ENCODE measurements at regions not wholly inside any gene's neighbourhood (a gene's known extent, or its start where the extent isn't known, plus 50 kb on each side); places are given as distances from the start of the nearest gene placed in this dataset.

DNA sequence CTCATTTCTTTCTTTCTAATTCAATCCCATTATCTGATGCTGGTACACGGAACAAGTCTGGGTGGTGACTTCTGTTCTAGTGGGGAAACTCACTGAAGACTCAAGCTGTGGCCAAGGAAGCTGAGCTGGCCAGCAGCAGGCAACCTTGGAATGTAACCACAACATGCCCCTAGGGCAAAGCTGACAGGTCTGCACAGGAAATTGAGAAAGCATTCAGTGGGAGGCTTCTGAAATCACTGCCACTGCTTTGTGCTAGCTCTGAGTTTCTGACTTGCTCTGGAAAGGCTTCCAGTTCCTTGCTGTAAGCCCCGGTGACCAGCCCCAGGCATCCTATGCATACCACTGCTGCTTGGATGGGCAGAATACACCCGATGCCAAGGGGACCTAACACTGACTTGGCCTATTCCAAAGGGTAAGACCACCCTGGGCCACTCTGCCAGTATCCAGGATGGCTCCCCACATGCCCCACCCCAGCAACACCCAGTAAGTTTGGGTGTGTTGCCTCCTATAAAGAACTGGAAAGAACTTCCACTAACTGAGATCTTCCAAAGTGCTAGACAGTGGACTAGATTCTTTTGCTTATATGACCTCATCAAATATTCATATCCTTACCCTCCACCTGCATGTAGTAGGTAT lies 84.5 kb upstream of the CDKN3 start:
- DNase-seq (ENCODE audit: low read depth) = peak; percentile 68

DNA sequence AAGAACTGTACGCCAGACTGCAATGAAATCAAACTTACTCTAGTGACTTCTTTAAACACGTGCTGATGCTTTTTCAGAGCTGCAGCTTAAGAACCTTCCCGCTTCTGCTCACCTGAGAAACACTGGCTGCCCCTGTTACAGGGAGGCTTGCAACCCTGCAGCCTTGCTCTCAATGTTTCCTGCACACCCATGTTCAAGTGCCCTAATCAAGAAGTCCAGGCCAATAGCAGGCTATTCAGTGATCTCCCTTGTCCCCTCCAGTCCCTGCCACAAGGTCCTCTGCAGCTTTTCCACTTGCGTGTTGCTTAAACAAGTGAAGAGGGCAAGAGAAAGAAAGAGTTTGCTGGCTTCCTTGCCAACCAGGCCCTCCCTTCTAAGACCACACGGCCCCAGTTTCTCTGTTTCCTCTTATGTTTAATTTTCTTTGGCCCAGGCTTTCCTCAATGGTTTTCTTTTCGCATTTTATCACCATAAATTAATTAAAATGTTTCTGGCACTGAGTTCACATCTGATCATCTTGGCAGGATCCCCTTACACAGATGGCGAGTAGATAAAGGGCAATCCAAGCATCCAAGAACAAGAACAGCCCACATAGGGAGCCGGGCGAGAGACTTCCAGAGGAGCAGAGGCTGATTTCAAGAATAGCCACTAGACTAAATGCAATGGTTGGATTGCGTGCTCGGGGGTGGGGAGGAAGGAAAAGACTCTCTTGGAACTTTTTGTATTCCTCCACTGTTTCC lies 82.3 kb upstream of the CDKN3 start:
- no peak for DNase-seq (ENCODE audit: low read depth)

DNA sequence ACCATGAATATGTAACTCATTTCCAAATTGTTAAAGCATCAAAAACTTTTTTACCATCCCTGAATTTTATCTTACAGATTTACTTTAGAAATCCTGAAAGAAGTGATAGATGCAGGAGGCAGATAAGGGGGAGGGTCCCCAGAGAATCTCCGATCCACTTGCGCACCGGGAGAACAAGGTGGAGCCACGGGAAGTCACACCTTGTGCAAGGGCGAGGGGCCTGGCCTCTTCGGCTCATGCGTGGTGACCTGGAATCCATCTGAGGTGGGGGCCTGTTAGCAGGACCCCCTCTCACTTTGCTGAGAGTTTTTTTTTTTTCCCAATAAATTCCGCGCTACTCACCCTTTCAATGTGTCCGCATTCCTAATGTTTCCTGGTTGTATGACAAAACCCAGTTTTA lies 80.2 kb upstream of the CDKN3 start:
- no peak for DNase-seq (ENCODE audit: low read depth)

DNA sequence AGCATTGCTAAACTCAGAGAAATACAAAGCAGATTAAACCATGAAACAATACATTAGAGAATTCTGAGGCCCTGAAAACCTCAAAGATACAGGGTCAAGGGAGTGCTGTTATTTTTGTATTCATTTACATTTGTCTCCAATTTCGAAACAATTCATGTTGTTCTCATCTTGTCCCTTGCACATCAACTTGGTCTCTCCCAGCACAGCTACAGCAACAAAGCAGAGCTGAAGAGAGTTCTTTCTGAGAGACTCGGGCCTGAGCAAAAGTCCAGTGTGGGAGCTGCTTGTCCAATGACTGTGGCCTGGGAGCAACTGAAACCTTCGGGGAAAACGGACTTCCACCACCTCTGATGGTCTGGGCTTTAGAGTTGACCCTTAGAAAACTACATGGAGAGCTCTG lies 79.4 kb upstream of the CDKN3 start:
- DNase-seq (ENCODE audit: low read depth) = no peak

DNA sequence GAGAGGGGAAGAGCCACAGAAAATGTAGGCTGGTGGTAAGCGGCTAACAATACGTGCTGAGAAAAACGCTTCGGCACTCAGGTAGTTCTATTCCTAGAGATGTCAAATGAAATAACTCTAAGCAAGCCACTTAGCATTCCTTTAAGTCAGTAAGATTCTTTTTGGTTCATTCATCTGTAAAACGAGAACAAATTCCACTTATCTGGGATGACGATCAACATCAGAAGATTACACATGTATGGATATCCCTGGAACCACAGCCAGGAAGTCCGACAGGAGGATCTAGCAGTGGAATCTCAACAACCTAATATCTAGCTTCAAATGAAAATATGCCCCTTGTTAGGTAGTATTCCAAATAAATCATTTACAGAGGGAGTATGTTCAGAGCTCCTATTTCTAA lies 74.6 kb upstream of the CDKN3 start:
- DNase-seq (ENCODE audit: low read depth) = no peak

DNA sequence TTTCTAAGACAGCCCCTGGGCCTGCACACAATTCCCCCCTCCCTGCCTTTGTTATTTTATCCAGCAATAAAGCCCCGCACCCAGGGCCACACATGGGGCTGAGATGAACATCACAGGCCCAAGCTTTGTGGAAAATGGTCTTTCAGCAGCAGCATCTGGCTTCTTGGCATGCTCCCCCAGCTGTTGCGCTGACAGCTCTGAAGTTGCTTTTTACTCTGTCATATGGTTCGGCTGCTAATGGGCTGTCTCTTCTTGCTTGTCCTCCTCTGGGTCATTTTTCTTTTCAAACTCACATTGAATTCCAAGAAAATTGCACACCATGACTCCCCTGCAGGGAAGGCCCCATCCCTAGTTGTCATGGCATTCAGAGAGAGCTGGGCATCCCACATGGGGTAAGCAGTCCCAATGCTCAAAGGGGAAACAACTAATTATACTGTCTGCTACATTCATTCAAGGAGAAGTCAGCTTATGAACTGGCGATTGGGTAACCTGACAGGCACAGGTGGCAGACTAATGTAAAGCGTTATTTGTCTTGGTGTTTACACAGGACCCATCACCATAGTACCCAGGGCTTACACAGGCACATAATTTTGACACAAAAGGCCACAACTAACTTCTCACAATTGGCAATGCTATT lies 74.0 kb upstream of the CDKN3 start:
- DNase-seq (ENCODE audit: low read depth) = no peak

DNA sequence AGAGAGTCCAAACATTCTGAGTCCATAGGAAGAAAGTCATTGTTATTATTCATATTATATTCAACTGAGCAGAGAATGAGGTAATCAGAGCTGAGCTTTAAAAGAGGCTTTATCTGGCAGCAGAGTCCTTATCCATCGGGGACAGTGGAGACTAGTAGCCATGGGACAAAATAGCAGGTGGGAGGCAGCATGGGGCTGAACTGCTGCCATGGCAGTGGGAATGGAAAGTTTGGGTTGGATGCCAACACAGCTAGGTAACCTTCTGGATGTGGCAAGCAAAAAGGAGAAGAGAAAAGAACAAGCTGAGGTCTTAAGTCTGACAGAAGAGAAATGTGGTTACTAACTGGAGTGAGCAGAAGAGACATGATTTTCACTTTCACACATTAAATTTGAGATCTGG lies 71.0 kb upstream of the CDKN3 start:
- DNase-seq (ENCODE audit: low read depth) = no peak

DNA sequence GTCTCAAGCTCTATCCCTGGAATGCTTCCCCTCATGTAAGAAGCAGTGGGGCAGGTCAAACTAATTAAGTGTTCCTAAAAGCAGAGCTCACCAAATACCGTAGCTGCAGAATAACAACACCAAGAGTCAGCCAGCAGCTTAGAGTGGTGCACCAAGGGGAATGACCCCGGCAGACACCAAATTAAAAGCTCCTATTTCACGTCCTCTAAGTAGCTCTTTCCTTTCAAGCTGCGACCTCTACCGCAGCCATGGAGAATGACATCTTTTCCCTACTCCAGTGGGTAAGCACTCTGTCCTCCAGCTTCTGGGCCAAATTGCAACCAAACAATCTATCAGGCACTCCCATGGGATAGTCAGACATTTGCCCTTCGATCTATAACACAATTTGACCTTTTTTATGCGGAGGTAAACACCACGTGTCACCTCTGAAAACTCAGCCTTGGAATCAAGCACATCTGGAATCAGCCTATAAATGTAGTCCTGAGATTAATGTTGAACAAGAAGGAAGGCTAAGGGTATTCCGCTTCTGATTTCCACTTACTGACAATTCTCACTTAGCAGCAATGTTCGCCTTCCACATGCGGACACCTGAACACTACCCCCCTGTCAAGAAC lies 67.6 kb upstream of the CDKN3 start:
- peak; percentile 72 for DNase-seq (ENCODE audit: low read depth)

DNA sequence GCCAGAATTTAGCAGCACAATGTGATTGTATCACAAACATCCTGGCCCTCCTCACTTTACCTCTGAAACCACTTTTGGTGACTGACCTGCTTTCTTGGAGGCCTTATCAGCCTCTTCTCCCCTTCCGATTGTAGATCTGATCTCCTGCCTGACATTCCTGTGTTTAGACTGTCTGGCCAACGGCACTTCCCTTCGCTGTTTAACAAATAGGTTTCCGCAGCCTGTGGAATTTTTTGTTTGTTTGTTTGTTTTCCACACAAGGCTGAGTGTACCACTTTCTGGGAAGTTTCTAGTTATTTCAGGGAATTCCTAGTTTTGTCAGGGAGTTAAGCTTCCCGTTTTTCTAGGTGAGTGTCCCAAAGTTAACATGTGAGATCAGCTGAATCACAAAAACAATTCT lies 65.9 kb upstream of the CDKN3 start:
- no peak for DNase-seq (ENCODE audit: low read depth)

DNA sequence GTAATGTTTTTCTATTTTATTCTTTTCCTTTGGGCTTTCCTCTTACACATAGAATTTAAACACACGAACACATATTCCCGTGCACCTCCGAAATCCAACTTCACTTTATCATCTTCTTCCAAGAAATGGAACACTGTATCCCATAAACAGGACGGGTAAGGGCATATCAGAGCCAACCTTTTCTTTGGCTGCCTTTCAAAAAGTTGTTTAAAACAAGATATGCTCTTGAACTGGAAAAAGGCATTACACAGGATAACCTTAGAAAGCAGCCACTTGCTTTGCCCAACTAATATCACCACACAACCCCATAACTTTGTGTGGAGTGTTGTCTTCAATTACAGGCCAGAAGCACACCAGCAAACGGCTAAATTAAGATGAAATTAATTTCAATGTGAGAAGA lies 65.3 kb upstream of the CDKN3 start:
- no peak for DNase-seq (ENCODE audit: low read depth)

DNA sequence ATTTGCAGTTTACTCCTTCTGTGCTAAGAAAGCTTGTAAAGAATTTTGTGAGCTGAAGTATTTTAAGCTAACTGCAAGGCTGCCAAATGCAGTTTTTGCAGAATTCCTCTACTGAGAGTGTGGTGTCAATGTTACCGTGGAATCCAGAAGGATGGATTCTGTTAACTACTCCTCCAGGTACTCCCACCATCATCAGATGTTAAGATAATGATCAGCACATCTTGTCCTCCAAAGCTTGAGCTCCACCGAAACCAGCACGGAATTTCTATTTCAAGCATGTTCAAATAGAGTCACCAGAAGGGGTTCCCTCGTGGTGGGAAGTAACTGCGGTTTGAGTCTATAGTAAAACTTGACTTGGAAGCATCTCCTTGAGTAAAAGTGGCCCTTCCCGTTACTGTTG lies 64.3 kb upstream of the CDKN3 start:
- DNase-seq (ENCODE audit: low read depth) = no peak

DNA sequence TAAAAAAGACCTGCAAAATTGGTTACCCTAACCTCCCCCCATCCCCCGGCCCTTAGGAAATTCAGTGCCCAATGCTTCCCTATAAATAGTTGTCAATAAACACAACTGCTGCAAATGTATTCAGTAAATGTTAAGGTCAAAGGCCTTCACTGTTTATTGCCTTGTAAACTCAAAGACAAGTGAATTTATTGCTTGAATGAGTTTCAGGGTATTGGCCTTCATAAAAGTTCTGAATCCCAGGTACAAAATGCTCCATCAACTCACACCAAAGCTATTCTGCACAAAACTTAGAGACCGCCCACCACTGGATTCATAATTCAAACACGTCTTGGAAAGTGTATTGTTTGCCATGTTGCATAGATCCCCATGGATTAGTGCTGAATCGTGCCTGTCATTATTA lies 63.3 kb upstream of the CDKN3 start:
- DNase-seq (ENCODE audit: low read depth) = no peak

DNA sequence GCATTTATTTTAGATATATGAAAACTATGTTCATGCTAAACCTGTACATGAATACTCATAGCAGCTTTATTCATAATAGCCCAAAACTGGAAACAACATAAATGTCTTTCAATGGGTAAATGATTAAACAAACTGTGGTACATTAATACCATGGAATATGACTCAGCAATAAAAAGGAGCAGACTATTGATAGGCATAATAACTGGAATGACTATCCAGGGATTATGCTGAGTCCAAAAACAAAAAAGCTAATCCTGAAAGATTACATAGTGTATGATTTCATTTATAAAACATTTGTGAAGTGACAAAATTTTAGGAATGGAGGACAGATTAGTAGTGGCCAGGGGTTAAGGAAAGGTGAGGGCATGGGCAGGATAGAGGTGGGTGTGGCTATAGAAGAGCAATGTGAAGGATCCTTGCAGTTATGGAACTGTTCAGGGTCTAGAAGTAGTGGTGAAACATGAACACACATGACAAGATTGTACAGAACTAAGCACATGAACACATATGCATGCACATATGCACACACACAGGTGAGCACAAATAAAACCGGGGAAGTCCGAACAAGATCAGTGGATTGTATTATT lies 61.1 kb upstream of the CDKN3 start:
- DNase-seq (ENCODE audit: low read depth) = no peak

DNA sequence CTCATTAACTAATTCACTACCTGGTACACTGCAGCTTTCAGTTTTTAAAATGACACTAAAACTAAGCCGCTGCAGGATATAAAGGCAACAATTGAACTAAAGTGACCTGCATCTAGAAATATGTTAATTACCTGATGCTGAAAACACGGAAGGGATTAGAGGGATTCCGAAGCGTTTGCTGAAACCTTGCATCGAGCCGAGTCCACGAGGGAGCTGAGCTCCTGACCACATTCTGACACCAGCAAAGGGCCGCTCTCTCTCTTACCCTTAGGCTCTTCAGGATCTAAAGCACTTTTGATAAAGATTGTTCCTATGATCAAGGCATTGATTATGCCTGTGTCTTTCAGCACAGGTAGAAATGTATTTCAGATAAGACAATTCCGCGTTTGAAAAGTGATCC lies 59.5 kb upstream of the CDKN3 start:
- no peak for DNase-seq (ENCODE audit: low read depth)

DNA sequence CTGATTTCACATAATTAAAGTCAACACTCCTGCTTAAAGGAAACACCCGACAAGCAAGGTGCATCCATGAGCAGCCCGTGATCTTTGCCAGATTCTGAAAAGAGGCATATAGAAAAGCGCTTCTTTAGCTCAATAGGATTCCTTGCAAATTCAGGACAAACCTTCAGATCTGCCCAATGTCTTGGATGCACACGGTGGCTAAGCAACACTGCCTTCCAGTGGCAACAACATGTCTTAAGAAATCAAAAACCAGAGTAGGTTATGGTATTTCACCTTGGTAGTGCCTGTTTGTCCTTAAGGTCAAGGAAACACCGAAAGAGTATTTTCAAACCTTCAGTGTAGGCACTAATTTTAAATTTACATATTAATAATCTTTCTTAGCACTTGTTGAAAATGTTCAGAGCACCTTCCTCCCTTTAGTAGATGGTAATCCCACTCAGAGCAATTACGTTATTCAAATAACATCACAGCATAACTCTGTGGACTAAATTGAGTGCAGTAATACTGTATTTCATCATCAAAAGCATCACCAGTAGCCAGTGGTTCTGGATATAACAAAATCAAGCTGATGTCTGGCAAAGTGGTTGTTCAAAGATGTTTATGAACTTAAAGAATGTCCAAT lies 58.0 kb upstream of the CDKN3 start:
- peak; percentile 44 for DNase-seq (ENCODE audit: low read depth)

DNA sequence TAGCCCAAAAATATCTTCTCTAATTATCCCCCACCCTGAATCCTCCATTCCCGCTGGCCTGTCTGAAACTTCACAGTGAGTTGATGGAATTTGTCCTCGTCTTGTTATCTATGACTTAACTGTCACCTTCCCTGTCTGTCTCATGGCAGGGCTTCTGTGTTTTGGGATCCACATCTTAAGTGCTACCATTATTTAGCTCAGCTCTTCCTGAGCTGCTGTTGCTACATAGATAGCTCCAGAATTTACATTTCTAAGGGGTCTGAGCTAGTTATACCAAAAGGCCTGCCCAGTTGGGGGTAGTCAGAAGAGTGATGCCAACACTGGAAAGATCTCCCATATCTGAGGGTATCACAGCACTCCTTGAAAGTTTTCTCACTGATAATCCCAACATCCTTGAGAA lies 57.0 kb upstream of the CDKN3 start:
- no peak for DNase-seq (ENCODE audit: low read depth)

DNA sequence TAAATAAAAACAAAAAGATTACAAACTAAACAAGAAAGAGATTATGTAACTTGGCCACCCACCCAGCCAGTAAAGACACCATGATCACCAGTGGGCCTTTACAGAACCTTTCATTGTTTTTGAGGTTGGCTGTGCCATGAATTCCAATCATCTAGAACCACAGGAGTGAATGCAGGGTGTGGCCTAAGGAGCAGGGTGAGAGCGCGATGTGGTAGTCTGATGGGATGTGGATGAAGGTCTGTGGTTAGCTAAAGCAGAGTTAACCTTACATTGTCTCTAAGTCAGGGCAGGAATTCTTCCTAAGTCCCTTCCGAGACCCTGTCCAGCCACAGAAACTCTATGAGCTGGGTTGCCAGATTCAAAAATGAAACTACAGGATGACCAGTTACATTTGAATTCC lies 54.0 kb upstream of the CDKN3 start:
- no peak for DNase-seq (ENCODE audit: low read depth)

DNA sequence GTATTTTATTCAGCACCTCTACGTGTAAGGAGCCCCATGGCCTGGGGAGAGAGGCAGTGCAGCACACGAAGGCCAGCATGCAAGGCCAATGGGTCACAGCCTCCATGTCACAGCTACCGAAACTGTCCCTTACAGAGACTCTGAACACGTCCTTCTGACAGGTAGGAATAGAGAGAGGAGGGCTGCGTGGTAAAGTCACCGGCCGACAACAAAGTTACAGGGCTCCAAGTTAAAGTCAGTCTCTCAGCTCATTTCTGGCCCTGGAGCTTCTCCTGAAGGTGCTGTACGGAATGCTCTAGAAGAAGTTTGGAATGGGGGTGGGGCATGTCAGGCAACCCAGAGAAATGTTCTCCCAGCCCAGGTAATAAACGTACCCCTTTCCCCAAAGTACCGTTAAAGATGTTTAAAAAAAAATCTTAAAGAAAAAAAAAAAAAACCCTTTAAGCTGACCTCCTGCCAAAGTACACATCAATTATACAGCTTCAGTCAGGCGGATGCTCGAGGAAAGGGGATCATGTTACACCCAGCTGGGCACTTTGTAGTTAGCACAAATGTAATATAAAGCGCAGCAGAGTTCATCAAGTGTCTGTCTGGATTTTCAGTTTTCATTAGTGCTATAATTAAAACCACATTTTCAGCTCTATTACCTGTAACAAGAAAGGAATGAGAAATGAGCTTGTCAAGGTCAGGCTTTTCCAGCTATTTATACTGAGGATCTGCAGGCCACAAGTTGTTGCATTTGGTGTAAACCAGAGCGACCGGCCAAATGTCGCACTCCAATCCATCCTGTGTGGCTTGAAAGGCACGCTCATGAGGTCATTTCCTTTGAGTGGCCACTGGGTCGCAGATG lies 53.3 kb upstream of the CDKN3 start:
- DNase-seq (ENCODE audit: low read depth) = no peak

DNA sequence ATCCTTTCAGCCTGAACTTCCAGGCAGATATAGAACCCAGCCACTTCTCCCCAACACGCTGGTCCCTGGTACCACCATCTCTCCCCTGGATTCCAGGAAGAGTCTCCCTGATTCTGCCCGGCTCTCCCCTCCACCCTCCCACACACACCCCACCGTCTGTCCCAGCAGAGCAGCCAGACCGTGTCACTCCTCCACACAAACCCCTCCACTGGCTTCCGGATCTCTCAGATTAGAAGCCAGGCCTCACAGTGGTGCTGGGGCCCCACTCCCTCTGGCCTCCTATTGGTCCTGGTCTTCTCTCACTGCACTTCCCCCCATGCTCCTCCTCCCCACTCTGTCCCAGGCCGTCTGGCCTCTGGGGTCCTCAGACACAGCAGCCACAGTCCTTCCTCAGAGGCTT lies 52.4 kb upstream of the CDKN3 start:
- no peak for DNase-seq (ENCODE audit: low read depth)

DNA sequence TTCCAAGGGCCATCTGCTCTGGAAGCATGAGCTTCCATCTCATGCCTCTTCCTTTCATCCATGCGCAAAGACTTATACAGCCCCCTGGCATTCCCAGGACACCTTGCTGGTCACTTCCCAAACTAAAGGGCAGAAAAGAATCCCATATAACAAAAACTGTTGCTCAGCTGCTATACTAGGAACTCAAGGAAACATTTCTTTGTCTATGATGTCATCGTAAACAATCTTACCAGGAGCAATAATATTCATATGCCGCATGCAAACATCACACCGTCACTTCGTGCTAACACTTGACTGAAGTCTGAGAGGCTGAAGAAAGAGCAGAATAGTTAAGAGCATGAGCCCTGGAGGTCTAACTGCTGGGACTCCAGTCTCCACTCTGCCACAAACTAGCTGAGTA lies 50.5 kb upstream of the CDKN3 start:
- no peak for DNase-seq (ENCODE audit: low read depth)

Measured in fibroblast of the conjunctiva (primary cell).